ENCODE measurements at regions not wholly inside any gene's neighbourhood (a gene's known extent, or its start where the extent isn't known, plus 50 kb on each side); places are given as distances from the start of the nearest gene placed in this dataset.

GRCh38 chr16:62406387-62406786 is 370.1 kb upstream of the CDH8 start:
- TF ChIP-seq CTCF (IDR thresholded peaks at IDR 0.05) (no peak), EP300 (IDR thresholded peaks at IDR 0.05) (no peak), POLR2A (IDR thresholded peaks at IDR 0.05) (no peak), POLR2AphosphoS5 (IDR thresholded peaks at IDR 0.05) (no peak)
